Parathyroid adenoma (tissue), 2 donors: ENCODE measurements at regions not wholly inside any gene's neighbourhood (a gene's known extent, or its start where the extent isn't known, plus 50 kb on each side); places are given as distances from the start of the nearest gene placed in this dataset.

Source experiments
- H2AFZ ChIP-seq: fragments of 300-600 bp; sonication (generic); one replicate; pipeline ENCODE4 v1.7.0; 2017; ENCODE audit warnings: antibody characterized with exemption, mild to moderate bottlenecking
- H3K27ac ChIP-seq: fragments of 300-600 bp; sonication (generic); one replicate; pipeline ENCODE4 v1.7.0; 2017
- H3K27me3 ChIP-seq: fragments of 300-600 bp; sonication (generic); one replicate; pipeline ENCODE4 v1.7.0; 2017; ENCODE audit warnings: low read length; ENCODE audit not compliant: control insufficient read depth, insufficient read depth
- H3K36me3 ChIP-seq: fragments of 300-600 bp; sonication (generic); one replicate; pipeline ENCODE4 v1.7.0; 2017; ENCODE audit warnings: low read length; ENCODE audit not compliant: control insufficient read depth, insufficient read depth
- H3K4me1 ChIP-seq: fragments of 300-600 bp; sonication (generic); one replicate; pipeline ENCODE4 v1.7.0; 2017; ENCODE audit warnings: control low read depth
- H3K4me2 ChIP-seq: fragments of 300-600 bp; sonication (generic); one replicate; pipeline ENCODE4 v1.7.0; 2017; ENCODE audit warnings: low read length
- H3K4me3 ChIP-seq: fragments of 300-600 bp; sonication (generic); one replicate; pipeline ENCODE4 v1.7.0; 2017; ENCODE audit warnings: low read depth, low read length
- H3K79me2 ChIP-seq: fragments of 300-600 bp; sonication (generic); one replicate; pipeline ENCODE4 v1.7.0; 2017; ENCODE audit warnings: control low read depth
- H3K9ac ChIP-seq: fragments of 300-600 bp; sonication (generic); one replicate; pipeline ENCODE4 v1.7.0; 2017; ENCODE audit warnings: mild to moderate bottlenecking
- H3K9me3 ChIP-seq: fragments of 300-600 bp; sonication (generic); one replicate; pipeline ENCODE4 v1.7.0; 2017; ENCODE audit warnings: low read length; ENCODE audit not compliant: control insufficient read depth
- TF ChIP-seq, protein P1 (sequence below): fragments of 300-600 bp; sonication (generic); IDR thresholded peaks from one replicate; pipeline ENCODE4 v1.7.0; 2017; ENCODE audit warnings: antibody characterized with exemption, mild to moderate bottlenecking
- donor health status: primary hyperparathyroidism.

DNA sequence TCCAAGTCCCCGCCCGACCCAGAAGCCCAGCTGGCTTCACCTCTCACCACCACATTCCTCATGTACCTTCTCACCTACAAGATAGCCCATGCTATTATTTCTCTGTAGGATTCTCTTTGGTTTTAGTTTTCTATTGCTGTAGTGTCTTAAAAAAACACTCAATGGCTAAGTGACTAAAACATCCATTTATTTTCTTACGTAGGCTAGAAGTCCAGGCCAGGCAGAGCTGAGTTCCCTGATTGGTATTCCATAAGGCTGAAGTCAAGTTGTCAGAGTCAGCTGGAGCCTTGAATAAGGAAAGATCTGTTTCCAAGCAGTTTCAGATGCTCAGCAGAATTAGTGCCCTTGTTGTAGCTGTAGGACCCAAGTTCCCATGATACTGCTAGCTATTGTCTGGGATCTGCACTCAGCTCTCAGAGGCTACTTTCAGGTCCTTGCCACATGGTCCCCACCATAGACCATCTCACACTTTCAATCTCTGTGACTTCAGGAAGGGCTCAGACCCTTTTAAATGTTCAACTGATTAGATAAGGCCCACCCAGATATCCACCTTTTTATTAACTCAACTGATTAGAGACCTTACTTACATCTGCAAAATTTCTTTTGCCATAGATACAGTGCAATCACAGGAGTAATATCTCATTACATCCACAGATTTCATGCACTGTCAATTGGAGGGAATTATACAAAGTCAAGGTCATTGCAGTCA lies 371.0 kb downstream of the TGFB2 start:
- no peaks in the 10 kb centered on the region for H3K36me3 ChIP-seq
- TF ChIP-seq, protein P1, sequence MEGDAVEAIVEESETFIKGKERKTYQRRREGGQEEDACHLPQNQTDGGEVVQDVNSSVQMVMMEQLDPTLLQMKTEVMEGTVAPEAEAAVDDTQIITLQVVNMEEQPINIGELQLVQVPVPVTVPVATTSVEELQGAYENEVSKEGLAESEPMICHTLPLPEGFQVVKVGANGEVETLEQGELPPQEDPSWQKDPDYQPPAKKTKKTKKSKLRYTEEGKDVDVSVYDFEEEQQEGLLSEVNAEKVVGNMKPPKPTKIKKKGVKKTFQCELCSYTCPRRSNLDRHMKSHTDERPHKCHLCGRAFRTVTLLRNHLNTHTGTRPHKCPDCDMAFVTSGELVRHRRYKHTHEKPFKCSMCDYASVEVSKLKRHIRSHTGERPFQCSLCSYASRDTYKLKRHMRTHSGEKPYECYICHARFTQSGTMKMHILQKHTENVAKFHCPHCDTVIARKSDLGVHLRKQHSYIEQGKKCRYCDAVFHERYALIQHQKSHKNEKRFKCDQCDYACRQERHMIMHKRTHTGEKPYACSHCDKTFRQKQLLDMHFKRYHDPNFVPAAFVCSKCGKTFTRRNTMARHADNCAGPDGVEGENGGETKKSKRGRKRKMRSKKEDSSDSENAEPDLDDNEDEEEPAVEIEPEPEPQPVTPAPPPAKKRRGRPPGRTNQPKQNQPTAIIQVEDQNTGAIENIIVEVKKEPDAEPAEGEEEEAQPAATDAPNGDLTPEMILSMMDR: no peak
- H3K9ac ChIP-seq: no peak overlapping the region
- H2AFZ ChIP-seq: no peak overlapping the region
- no peaks in the 10 kb centered on the region for H3K27me3 ChIP-seq
- H3K4me2 ChIP-seq: no peak overlapping the region
- no peak overlapping the region for H3K27ac ChIP-seq
- no peaks in the 10 kb centered on the region for H3K79me2 ChIP-seq
- H3K9me3 ChIP-seq: no peaks in the 10 kb centered on the region
- no peaks in the 10 kb centered on the region for H3K4me1 ChIP-seq
- H3K4me3 ChIP-seq: no peak overlapping the region

DNA sequence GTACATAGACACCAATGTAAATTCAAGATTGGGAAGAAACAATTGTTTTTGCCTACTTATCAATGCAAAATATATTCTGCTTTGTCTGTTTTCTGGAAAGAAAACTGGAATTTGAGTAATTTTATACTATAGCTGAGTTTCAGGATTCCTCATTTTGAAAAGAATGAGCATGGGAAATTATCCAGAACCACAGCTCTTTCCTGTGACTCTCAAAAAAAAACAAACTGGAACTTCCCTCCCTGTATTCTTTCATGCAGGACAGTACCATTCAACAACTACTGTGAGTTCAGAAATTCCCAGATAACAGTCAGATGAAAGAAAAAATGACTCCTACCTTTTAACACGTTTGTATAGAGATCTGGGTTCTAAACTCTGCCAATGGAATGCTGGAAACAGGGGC lies 372.4 kb downstream of the TGFB2 start:
- Histone ChIP-seq H3K9me3 (no peaks in the 10 kb centered on the region), H3K79me2 (no peaks in the 10 kb centered on the region), H3K36me3 (no peaks in the 10 kb centered on the region), H3K27ac (no peak overlapping the region), H3K4me3 (no peak overlapping the region), H3K9ac (no peak overlapping the region), H3K27me3 (no peaks in the 10 kb centered on the region), H2AFZ (no peak overlapping the region), H3K4me1 (no peaks in the 10 kb centered on the region), H3K4me2 (no peak overlapping the region)
- TF ChIP-seq, protein P1: no peak

DNA sequence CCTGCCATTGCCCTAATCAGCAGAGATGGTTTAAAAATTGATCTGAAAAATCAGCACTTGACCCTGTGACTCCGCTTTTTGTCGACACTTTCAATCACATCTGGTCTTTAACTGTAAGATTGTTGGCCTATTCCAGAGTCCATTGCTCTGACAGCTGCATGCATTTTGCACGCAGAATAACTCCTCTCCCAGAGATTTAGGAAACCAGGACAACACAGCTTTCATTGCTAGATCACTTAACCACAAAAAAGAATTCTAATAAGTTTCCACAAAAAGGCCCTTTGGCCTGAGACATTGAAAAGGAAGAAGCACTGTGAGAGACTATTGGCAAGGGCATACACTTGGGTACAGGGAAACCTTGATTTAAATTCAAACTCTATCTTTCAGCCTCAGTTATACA lies 373.1 kb downstream of the TGFB2 start:
- Histone ChIP-seq H3K4me2 (no peak overlapping the region), H3K9ac (no peak overlapping the region), H3K27ac (no peak overlapping the region), H3K79me2 (no peaks in the 10 kb centered on the region), H2AFZ (no peak overlapping the region), H3K27me3 (no peaks in the 10 kb centered on the region), H3K4me1 (no peaks in the 10 kb centered on the region), H3K9me3 (no peaks in the 10 kb centered on the region), H3K36me3 (no peaks in the 10 kb centered on the region), H3K4me3 (no peak overlapping the region)
- TF ChIP-seq, protein P1: no peak

DNA sequence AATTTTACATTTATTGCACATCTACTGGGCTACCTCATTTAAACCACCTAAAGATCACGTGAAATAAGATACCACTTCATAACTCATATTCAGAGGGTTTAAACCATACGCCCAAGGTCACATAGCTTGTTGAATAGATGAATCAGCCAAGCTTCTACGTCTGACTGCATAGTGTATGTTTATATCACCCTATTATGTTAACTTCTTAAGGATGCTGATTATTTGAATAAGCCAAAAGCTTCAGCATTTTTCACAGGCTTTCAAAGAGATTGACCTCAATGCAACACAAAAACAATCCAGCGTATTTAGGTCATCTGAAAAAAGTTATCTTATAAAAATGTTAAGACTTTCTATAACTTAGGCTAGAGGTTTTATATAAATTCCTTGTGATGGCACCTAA lies 373.8 kb downstream of the TGFB2 start:
- no peaks in the 10 kb centered on the region for H3K36me3 ChIP-seq
- H3K9me3 ChIP-seq: no peaks in the 10 kb centered on the region
- H3K27ac ChIP-seq: no peak overlapping the region
- no peak overlapping the region for H3K4me2 ChIP-seq
- TF ChIP-seq, protein P1: no peak
- no peak overlapping the region for H2AFZ ChIP-seq
- H3K79me2 ChIP-seq: no peaks in the 10 kb centered on the region
- H3K9ac ChIP-seq: no peak overlapping the region
- no peak overlapping the region for H3K4me3 ChIP-seq
- H3K27me3 ChIP-seq: no peaks in the 10 kb centered on the region
- H3K4me1 ChIP-seq: no peaks in the 10 kb centered on the region
